ENCODE measurements at regions not wholly inside any gene's neighbourhood (a gene's known extent, or its start where the extent isn't known, plus 50 kb on each side); places are given as distances from the start of the nearest gene placed in this dataset.

- TF ChIP-seq, protein P1, sequence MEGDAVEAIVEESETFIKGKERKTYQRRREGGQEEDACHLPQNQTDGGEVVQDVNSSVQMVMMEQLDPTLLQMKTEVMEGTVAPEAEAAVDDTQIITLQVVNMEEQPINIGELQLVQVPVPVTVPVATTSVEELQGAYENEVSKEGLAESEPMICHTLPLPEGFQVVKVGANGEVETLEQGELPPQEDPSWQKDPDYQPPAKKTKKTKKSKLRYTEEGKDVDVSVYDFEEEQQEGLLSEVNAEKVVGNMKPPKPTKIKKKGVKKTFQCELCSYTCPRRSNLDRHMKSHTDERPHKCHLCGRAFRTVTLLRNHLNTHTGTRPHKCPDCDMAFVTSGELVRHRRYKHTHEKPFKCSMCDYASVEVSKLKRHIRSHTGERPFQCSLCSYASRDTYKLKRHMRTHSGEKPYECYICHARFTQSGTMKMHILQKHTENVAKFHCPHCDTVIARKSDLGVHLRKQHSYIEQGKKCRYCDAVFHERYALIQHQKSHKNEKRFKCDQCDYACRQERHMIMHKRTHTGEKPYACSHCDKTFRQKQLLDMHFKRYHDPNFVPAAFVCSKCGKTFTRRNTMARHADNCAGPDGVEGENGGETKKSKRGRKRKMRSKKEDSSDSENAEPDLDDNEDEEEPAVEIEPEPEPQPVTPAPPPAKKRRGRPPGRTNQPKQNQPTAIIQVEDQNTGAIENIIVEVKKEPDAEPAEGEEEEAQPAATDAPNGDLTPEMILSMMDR (IDR thresholded peaks at IDR 0.05): no peak
- no peak for TF ChIP-seq POLR2AphosphoS5 (IDR thresholded peaks at IDR 0.05)
Measured at GRCh38 chr5:124887223-124887622, 140.8 kb upstream of the ZNF608 start.
